Spleen (tissue), 7 donors: ENCODE measurements at regions not wholly inside any gene's neighbourhood (a gene's known extent, or its start where the extent isn't known, plus 50 kb on each side); places are given as distances from the start of the nearest gene placed in this dataset.

ENCODE experiments used
- POLR2A ChIP-seq, 3 donors: fragments of 450-650 bp; IDR thresholded peaks; one replicate each; pipeline ENCODE4 v1.5.1; 2017; ENCODE audit warnings: antibody characterized with exemption in 3 of 3, mild to moderate bottlenecking in 1 of 3
- TF ChIP-seq, protein P1 (sequence below), 11 experiments: fragments of 200-600 bp in 7 of 11; fragments of 450-650 bp in 4 of 11; sonication (generic) in 4 of 11; IDR thresholded peaks in 8 of 11; conservative IDR thresholded peaks in 3 of 11; 1 replicate in 7 of 11; 2 replicates in 4 of 11; pipeline versions ENCODE4 v1.4.0 to v1.8.0; 2016 to 2021; ENCODE audit warnings: antibody characterized with exemption in 11 of 11, inconsistent platforms in 4 of 11, mild to moderate bottlenecking in 1 of 11
- donor health status: DM: no; HTN: no; CAD: no; lungs with moderate emphysema.
- donor health status: DM: no; HTN: no; CAD: no.
- donor health status: DM: no; HTN: no; CAD: no.

DNA sequence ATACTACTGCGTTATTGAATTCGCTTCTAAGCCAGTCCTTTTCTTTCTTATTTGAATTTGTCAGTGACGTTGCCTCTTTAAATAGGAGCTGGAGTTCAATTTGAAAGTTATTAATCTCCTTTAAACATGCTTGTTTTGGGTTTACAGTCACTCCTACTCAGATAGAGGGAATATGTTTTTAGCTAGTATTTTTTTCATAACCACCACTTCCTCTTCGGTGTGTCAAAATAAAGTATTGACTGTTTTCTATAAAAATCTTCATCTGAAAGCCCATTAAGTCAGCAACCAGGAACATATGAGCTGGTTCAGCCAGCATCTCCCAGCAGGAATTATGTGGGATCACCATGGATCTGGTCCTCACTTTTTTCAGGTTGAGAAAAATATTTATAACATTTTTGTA, 772.9 kb downstream of the DIPK2A start:
- TF ChIP-seq, protein P1, sequence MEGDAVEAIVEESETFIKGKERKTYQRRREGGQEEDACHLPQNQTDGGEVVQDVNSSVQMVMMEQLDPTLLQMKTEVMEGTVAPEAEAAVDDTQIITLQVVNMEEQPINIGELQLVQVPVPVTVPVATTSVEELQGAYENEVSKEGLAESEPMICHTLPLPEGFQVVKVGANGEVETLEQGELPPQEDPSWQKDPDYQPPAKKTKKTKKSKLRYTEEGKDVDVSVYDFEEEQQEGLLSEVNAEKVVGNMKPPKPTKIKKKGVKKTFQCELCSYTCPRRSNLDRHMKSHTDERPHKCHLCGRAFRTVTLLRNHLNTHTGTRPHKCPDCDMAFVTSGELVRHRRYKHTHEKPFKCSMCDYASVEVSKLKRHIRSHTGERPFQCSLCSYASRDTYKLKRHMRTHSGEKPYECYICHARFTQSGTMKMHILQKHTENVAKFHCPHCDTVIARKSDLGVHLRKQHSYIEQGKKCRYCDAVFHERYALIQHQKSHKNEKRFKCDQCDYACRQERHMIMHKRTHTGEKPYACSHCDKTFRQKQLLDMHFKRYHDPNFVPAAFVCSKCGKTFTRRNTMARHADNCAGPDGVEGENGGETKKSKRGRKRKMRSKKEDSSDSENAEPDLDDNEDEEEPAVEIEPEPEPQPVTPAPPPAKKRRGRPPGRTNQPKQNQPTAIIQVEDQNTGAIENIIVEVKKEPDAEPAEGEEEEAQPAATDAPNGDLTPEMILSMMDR (IDR thresholded peaks at IDR 0.05 in 8 of 11, conservative IDR thresholded peaks at IDR 0.05 in 3 of 11), result no peak
- no peak for TF ChIP-seq POLR2A (IDR thresholded peaks at IDR 0.05)
